ENCODE measurements at regions not wholly inside any gene's neighbourhood (a gene's known extent, or its start where the extent isn't known, plus 50 kb on each side); places are given as distances from the start of the nearest gene placed in this dataset.

DNA sequence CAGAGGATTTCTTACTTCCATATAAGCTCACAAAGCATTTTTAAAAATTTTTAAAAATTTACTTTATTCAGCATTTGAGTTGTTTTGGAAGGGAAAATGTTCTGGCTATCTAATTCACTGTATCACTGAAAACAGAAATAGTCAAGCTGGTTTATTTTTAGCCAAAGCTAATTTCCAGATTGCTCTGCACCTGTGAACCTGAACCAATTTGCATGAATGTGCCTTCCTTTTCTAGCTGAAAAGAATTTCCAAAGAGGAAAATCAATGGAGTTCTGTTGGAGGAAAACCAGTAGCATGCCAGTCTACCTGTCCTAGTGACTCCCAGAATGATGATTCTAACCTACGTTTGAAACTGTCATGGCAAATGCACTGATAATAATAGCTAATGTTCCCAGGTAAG lies 134.2 kb upstream of the LIPC start:
- no peak for DNase-seq (ENCODE audit: low read depth, low spot score)
- TF ChIP-seq, protein P1, sequence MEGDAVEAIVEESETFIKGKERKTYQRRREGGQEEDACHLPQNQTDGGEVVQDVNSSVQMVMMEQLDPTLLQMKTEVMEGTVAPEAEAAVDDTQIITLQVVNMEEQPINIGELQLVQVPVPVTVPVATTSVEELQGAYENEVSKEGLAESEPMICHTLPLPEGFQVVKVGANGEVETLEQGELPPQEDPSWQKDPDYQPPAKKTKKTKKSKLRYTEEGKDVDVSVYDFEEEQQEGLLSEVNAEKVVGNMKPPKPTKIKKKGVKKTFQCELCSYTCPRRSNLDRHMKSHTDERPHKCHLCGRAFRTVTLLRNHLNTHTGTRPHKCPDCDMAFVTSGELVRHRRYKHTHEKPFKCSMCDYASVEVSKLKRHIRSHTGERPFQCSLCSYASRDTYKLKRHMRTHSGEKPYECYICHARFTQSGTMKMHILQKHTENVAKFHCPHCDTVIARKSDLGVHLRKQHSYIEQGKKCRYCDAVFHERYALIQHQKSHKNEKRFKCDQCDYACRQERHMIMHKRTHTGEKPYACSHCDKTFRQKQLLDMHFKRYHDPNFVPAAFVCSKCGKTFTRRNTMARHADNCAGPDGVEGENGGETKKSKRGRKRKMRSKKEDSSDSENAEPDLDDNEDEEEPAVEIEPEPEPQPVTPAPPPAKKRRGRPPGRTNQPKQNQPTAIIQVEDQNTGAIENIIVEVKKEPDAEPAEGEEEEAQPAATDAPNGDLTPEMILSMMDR (IDR thresholded peaks at IDR 0.05; ENCODE audit: insufficient read depth, low read length, missing control alignments): no peak
- CTCF ChIA-PET: interaction anchor here (1.4 kb wide), 1 partner anchor 28 kb away, joined by 5 read pairs; no protein-coding TSS in a partner anchor
- H3K4me3 ChIP-seq (ENCODE audit: low read depth, low read length): no peak overlapping the region
- POLR2A ChIA-PET: no interaction called here

DNA sequence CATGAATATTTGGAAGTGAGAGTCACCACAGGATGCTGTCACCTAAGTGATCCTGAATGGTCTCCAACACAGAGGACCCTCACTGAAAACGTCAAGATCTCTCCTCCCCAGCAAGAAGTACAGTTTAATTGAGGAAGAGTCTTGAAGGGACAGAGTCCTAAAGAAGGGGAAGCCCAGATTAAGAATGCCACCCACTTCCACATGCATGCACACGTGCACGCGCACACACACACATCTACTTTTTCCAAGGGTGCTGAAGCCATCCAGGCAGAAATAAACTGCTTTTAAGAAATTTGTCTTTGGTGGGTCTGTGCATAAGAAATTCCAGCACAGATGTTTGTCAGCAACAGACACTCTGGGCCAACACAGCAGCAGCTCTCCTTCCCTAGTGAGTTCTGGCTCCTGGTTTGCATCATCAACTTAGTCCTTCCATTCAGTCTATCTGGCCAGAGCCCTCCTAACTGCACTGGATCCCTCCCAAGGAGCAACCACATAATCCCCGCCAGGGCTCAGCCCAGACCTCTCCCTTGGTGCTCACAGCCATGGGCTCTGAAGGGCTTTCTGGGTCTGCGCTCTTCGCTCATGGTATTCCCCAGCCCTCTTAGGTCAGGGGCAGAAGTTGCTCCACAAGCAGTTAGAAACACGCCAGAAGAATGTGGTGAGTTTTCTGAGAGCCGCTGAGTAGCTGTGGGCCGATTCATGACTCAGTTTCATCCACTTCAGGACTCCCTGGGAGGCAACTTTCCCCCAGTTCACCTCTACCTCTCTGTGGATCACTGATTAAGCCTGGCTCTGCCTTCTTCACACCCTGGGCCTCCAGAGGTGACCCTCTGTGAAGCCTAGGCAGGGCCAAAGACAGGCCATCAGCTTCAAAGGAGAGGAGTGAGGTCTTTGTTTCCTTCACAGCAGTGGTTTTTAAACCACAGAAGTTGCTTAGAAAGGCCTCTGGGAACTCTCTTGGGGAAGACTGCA lies 132.6 kb upstream of the LIPC start:
- TF ChIP-seq, protein P1 (IDR thresholded peaks at IDR 0.05; ENCODE audit: insufficient read depth, low read length, missing control alignments): no peak
- ChIA-PET POLR2A (interaction anchor here (0.7 kb wide), 1 partner anchor 23 kb away, joined by 3 read pairs; no protein-coding TSS in a partner anchor), CTCF (no interaction called here)
- no peak for DNase-seq (ENCODE audit: low read depth, low spot score)
- no peak overlapping the region for H3K4me3 ChIP-seq (ENCODE audit: low read depth, low read length)

DNA sequence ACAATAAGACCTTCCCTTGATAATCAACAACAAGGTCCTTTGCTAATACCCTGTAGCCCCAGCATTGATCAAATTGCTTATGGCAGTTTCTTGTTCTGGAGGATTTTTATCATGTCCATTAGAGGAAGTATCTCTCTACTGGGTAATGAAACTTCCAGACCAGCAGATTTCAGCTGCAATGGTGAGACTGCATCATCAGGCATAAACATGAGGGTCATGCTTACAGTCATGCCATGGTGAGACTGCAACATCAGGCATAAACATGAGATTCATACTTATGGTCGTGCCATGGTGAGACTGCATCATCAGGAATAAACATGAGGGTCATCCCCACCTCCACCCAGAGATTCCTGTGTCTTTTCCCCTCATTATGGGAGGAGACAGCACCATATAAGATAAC lies 129.0 kb upstream of the LIPC start:
- TF ChIP-seq, protein P1 (IDR thresholded peaks at IDR 0.05; ENCODE audit: insufficient read depth, low read length, missing control alignments): no peak
- no peak for DNase-seq (ENCODE audit: low read depth, low spot score)
- no peak overlapping the region for H3K4me3 ChIP-seq (ENCODE audit: low read depth, low read length)
- POLR2A ChIA-PET: no interaction called here
- CTCF ChIA-PET: no interaction called here

DNA sequence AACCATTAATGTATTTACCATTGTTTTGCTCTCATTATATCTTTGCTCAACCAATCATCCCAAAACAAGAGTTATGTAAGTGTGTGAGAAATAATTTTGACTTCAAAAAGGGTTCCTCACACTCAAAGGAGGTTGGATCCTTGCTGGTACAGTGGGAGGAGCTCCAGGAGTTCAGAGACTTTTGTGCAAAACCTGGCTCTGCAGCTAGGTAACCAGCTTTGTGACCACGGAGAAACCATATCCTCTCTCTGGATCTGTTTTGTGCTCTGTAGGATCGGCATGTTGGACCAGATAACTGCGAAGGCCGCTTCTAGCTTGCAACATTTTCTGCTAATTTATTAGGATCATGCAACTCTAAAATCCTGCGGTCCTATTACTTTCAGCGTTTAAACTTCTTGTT lies 128.6 kb upstream of the LIPC start:
- DNase-seq (ENCODE audit: low read depth, low spot score): no peak
- H3K4me3 ChIP-seq (ENCODE audit: low read depth, low read length): no peak overlapping the region
- ChIA-PET CTCF (no interaction called here), POLR2A (no interaction called here)
- TF ChIP-seq, protein P1 (IDR thresholded peaks at IDR 0.05; ENCODE audit: insufficient read depth, low read length, missing control alignments): no peak

DNA sequence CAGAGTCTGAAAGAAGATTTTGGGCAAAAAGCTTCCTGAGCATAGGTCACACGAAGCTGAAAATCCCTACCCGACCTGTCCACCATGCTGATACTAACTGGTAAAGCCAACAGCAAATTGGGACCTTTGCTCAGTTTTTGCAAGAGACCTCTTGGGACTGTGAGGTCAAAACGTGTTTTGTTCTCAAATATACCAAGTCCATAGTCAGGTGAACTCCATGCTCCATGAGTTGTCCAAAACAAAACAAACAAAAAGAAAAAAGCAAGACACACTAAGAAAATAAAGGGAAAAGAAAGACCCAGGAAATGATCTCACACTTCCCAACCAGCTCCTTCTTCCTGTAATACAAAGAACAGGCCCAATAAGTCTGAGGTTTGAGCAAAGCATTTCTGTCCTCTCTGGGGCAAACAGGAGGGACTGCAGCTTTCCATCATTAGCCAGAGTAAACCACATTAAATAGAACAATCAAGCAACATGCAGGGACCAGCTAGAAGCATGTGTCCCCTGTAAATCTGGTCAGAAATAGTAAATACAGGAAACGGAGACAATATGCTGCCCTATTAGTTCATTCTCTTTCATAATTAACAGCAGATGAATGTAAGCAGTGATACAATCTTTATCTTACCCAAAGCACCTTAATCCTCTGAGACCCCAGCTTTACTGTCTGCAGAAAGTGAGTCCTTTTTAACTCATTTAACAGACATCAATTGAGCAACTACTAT lies 125.0 kb upstream of the LIPC start:
- TF ChIP-seq, protein P1 (IDR thresholded peaks at IDR 0.05; ENCODE audit: insufficient read depth, low read length, missing control alignments): no peak
- POLR2A ChIA-PET: no interaction called here
- no peak overlapping the region for H3K4me3 ChIP-seq (ENCODE audit: low read depth, low read length)
- CTCF ChIA-PET: no interaction called here
- no peak for DNase-seq (ENCODE audit: low read depth, low spot score)

DNA sequence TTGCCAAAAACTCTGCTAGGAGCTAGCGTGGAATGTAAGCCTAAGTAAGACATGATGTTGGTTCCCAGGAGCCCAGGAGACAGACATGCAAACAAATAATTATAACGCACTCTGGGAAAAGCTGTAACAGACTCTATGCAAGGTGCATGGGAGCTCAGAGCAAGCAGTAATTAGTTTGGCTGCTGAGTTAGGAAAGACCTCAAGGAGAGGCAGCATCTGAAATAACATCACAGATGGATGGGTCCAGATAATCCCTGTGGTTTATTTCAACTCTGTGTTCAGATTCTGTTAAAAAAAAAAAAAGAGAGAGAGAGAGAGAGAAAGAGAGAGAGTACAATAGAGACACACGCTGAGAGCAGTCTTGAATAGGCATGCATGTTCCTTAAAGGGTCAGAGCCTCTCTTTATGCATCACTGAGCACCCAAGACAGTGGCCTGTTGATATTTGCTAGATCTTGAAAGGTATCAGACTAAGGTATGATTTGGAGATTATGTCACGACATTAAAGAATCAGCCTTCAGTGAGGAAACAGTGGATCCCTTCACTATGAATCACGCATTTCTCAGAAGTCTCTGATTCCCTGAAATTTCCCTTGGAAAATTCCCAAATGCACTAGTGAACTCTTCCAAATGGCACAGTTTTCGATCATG lies 124.4 kb upstream of the LIPC start:
- ChIA-PET POLR2A (no interaction called here), CTCF (no interaction called here)
- no peak for DNase-seq (ENCODE audit: low read depth, low spot score)
- no peak overlapping the region for H3K4me3 ChIP-seq (ENCODE audit: low read depth, low read length)
- TF ChIP-seq, protein P1 (IDR thresholded peaks at IDR 0.05; ENCODE audit: insufficient read depth, low read length, missing control alignments): no peak

Measured in AG04449 (cell line).